ENCODE measurements at regions not wholly inside any gene's neighbourhood (a gene's known extent, or its start where the extent isn't known, plus 50 kb on each side); places are given as distances from the start of the nearest gene placed in this dataset.

GRCh38 chr2:4077017-4077416 is 373.6 kb downstream of the DCDC2C start (continued):
- no peak for TF ChIP-seq HIC1 (tag by site-specific recombination; IDR thresholded peaks at IDR 0.05)
- TF ChIP-seq BCL11A (tag by site-specific recombination; IDR thresholded peaks at IDR 0.05; ENCODE audit: low read depth) = no peak
- no peak for TF ChIP-seq ZBTB17 (tag by site-specific recombination; IDR thresholded peaks at IDR 0.05)

- no peaks in the 10 kb centered on the region for H3K9me3 ChIP-seq (ENCODE audit: control insufficient read depth, insufficient read depth, low read depth, low read length)
- H3K36me3 ChIP-seq (ENCODE audit: control insufficient read depth in 2 of 2, insufficient read depth in 1 of 2, low read length in 2 of 2) = no peaks in the 10 kb centered on the region
- ChIA-PET CTCF (interaction anchor here (0.7 kb wide), 2 partner anchors 306 to 358 kb away, joined by 4 read pairs; no protein-coding TSS in a partner anchor), POLR2A (no interaction called here)
- no peak overlapping the region for H3K4me3 ChIP-seq (ENCODE audit: low read depth, low read length)
- TF ChIP-seq ZNF2 (tag by site-specific recombination; IDR thresholded peaks at IDR 0.05) (no peak), ZBTB48 (tag by site-specific recombination; IDR thresholded peaks at IDR 0.05) (no peak), KLF17 (tag by site-specific recombination; IDR thresholded peaks at IDR 0.05) (no peak), ZNF747 (tag by site-specific recombination; IDR thresholded peaks at IDR 0.05) (no peak), ZNF394 (tag by site-specific recombination; IDR thresholded peaks at IDR 0.05; ENCODE audit: borderline replicate concordance) (no peak), ZNF623 (tag by site-specific recombination; IDR thresholded peaks at IDR 0.05) (no peak), ZNF660 (tag by site-specific recombination; IDR thresholded peaks at IDR 0.05) (no peak), RBAK (tag by site-specific recombination; IDR thresholded peaks at IDR 0.05) (no peak)
- H3K27ac ChIP-seq (ENCODE audit: extremely low read depth, low read depth, low read length) = no peak overlapping the region
- H3K4me1 ChIP-seq (ENCODE audit: control insufficient read depth, insufficient read depth, low read length) = no peaks in the 10 kb centered on the region
Measured at GRCh38 chr2:4085186-4085585, 381.8 kb downstream of the DCDC2C start.

- no peaks in the 10 kb centered on the region for H3K9me3 ChIP-seq (ENCODE audit: control insufficient read depth, insufficient read depth, low read depth, low read length)
- H3K36me3 ChIP-seq (ENCODE audit: control insufficient read depth in 2 of 2, insufficient read depth in 1 of 2, low read length in 2 of 2) = no peaks in the 10 kb centered on the region
- H3K4me1 ChIP-seq (ENCODE audit: control insufficient read depth, insufficient read depth, low read length) = no peaks in the 10 kb centered on the region
- CTCF ChIA-PET = interaction anchor here (0.6 kb wide), 3 partner anchors 294 to 1205 kb away, joined by 3 to 4 read pairs (median 4); no protein-coding TSS in a partner anchor
- H3K4me3 ChIP-seq (ENCODE audit: low read depth, low read length) = no peak overlapping the region
- TF ChIP-seq ZNF645 (tag by site-specific recombination; IDR thresholded peaks at IDR 0.05) (no peak), ZFP69B (tag by site-specific recombination; IDR thresholded peaks at IDR 0.05) (no peak), ZNF37A (tag by site-specific recombination; IDR thresholded peaks at IDR 0.05) (no peak), ZNF404 (tag by site-specific recombination; IDR thresholded peaks at IDR 0.05) (no peak), TCF7L2 (IDR thresholded peaks at IDR 0.05; ENCODE audit: borderline replicate concordance, low read depth, low read length) (no peak), ZNF501 (tag by site-specific recombination; IDR thresholded peaks at IDR 0.05) (no peak), ZNF121 (tag by site-specific recombination; IDR thresholded peaks at IDR 0.05) (no peak), ZNF596 (tag by site-specific recombination; IDR thresholded peaks at IDR 0.05) (no peak), ZNF148 (tag by site-specific recombination; IDR thresholded peaks at IDR 0.05; ENCODE audit: borderline replicate concordance) (no peak), ZNF140 (tag by site-specific recombination; IDR thresholded peaks at IDR 0.05) (no peak), ZNF202 (tag by site-specific recombination; IDR thresholded peaks at IDR 0.05; ENCODE audit: borderline replicate concordance) (no peak)
- POLR2A ChIA-PET = no interaction called here
- no peak overlapping the region for H3K27ac ChIP-seq (ENCODE audit: extremely low read depth, low read depth, low read length)
Measured at GRCh38 chr2:4090668-4091630, 387.6 kb downstream of the DCDC2C start.
